T-cell (primary cell): ENCODE measurements at regions not wholly inside any gene's neighbourhood (a gene's known extent, or its start where the extent isn't known, plus 50 kb on each side); places are given as distances from the start of the nearest gene placed in this dataset.

ENCODE experiments used
- ATAC-seq, 4 experiments: fragments of 200-7000 bp in 3 of 4; fragments of 150-1000 bp in 1 of 4; cut with Tn5 transposase; replicated peaks in 1 of 4; 1 replicate in 3 of 4; 2 replicates in 1 of 4; pipeline ENCODE4 v1.10.0; 2021; ENCODE audit warnings: moderate library complexity in 3 of 4, mild to moderate bottlenecking in 2 of 4, moderate number of reproducible peaks in 1 of 4
- CTCF ChIA-PET, 2 donors: fragments of 300-600 bp; sonication (Branson Sonifier 250); formaldehyde crosslinking; loops; one replicate each; lab custom pipeline; 2022; ENCODE audit warnings: antibody characterized with exemption in 2 of 2; lab: Charles Lee
- POLR2A ChIA-PET, 2 donors: fragments of 300-600 bp; sonication (Branson Sonifier 250); formaldehyde crosslinking; loops; one replicate each; lab custom pipeline; 2022; ENCODE audit warnings: antibody characterized with exemption in 2 of 2; lab: Charles Lee
- DNase-seq, 35 experiments: peaks; one replicate each; pipeline versions ENCODE4 v3.0.0 to v3.0.0-alpha.2; 2013 to 2023
- H3K27ac ChIP-seq: one replicate; pipeline ENCODE4 v1.5.1; 2013; ENCODE audit warnings: low read length
- H3K27me3 ChIP-seq, 2 experiments: replicated peaks in 1 of 2; 1 replicate in 1 of 2; 2 replicates in 1 of 2; pipeline versions ENCODE4 v1.6.1 to v1.7.0; 2013; ENCODE audit warnings: low read length in 1 of 2, mixed read lengths in 1 of 2; ENCODE audit not compliant: control insufficient read depth in 2 of 2, insufficient read depth in 2 of 2; ENCODE audit errors: extremely low read depth in 1 of 2
- H3K36me3 ChIP-seq, 2 donors: 1 replicate in 1 of 2; 2 replicates in 1 of 2; pipeline versions ENCODE4 v1.6.1 to v1.7.0; 2013; ENCODE audit warnings: low read length in 1 of 2; ENCODE audit not compliant: control insufficient read depth in 2 of 2, insufficient read depth in 1 of 2; ENCODE audit errors: extremely low read depth in 1 of 2
- H3K4me1 ChIP-seq, 2 experiments: 1 replicate in 1 of 2; 2 replicates in 1 of 2; pipeline versions ENCODE4 v1.6.1 to v1.7.0; 2013; ENCODE audit warnings: low read length in 2 of 2, mixed read lengths in 1 of 2; ENCODE audit not compliant: insufficient read depth in 2 of 2, control insufficient read depth in 1 of 2; ENCODE audit errors: extremely low read depth in 1 of 2
- H3K4me3 ChIP-seq, 2 donors: 1 replicate in 1 of 2; 2 replicates in 1 of 2; pipeline versions ENCODE4 v1.5.1 to v1.7.0; 2013; ENCODE audit warnings: mild to moderate bottlenecking in 2 of 2, low read length in 1 of 2, moderate library complexity in 1 of 2; ENCODE audit not compliant: control insufficient read depth in 1 of 2; ENCODE audit errors: extremely low read depth in 1 of 2
- H3K9me3 ChIP-seq: 2 replicates; pipeline ENCODE4 v1.7.0; 2013
- H3K27ac Mint-ChIP-seq, 2 donors: one replicate each; pipeline ENCODE4 v1.8.0; 2020 to 2021; ENCODE audit warnings: mild to moderate bottlenecking in 2 of 2, mixed read lengths in 2 of 2
- H3K27me3 Mint-ChIP-seq, 2 donors: one replicate each; pipeline ENCODE4 v1.8.0; 2021 to 2022; ENCODE audit warnings: mixed read lengths in 2 of 2
- H3K36me3 Mint-ChIP-seq: one replicate; pipeline ENCODE4 v1.8.0; 2021; ENCODE audit warnings: mixed read lengths
- H3K4me1 Mint-ChIP-seq, 3 donors: one replicate each; pipeline ENCODE4 v1.8.0; 2020 to 2022; ENCODE audit warnings: mixed read lengths in 3 of 3, mild to moderate bottlenecking in 1 of 3
- H3K4me3 Mint-ChIP-seq, 3 donors: one replicate each; pipeline ENCODE4 v1.8.0; 2020 to 2022; ENCODE audit warnings: mild to moderate bottlenecking in 3 of 3, mixed read lengths in 3 of 3, moderate library complexity in 3 of 3
- H3K9me3 Mint-ChIP-seq, 3 donors: one replicate each; pipeline ENCODE4 v1.8.0; 2020 to 2022; ENCODE audit warnings: mixed read lengths in 3 of 3
- WGBS: methylation state at CpG from one replicate; pipeline ENCODE4 v1.1.5; 2013; ENCODE audit warnings: missing lambda C conversion rate; ENCODE audit not compliant: insufficient coverage; 5-methylcytosine and 5-hydroxymethylcytosine counted together

GRCh38 chr2:157085522-157085921 is 172.0 kb upstream of the GALNT5 start:
- no peaks in the 10 kb centered on the region for H3K4me1 ChIP-seq
- POLR2A ChIA-PET, result no interaction called here
- H3K4me3 ChIP-seq, result no peak overlapping the region
- no peak for ATAC-seq
- no peaks in the 10 kb centered on the region for H3K9me3 ChIP-seq
- H3K27me3 ChIP-seq, result no peaks in the 10 kb centered on the region
- Mint-ChIP-seq H3K4me3 (no peak overlapping the region), H3K4me1 (no peaks in the 10 kb centered on the region), H3K9me3 (no peaks in the 10 kb centered on the region), H3K36me3 (no peaks in the 10 kb centered on the region), H3K27ac (no peak overlapping the region), H3K27me3 (no peaks in the 10 kb centered on the region)
- DNase-seq, result no peak
- WGBS, result no CpG with 5 or more reads among the region's 1 CpG
- no peak overlapping the region for H3K27ac ChIP-seq
- H3K36me3 ChIP-seq, result no peaks in the 10 kb centered on the region
- CTCF ChIA-PET, result no interaction called here

GRCh38 chr2:157087373-157088002 is 170.0 kb upstream of the GALNT5 start:
- Histone ChIP-seq H3K4me1 (no peaks in the 10 kb centered on the region), H3K36me3 (no peaks in the 10 kb centered on the region), H3K9me3 (no peaks in the 10 kb centered on the region), H3K27me3 (no peaks in the 10 kb centered on the region), H3K27ac (no peak overlapping the region), H3K4me3 (no peak overlapping the region)
- no peaks in the 10 kb centered on the region for H3K27me3 Mint-ChIP-seq
- POLR2A ChIA-PET, result no interaction called here
- DNase-seq, result no peak
- no peaks in the 10 kb centered on the region for H3K36me3 Mint-ChIP-seq
- ATAC-seq, result no peak
- 81% methylated on average over 9 of the region's 13 CpGs for WGBS
- no peak overlapping the region for H3K27ac Mint-ChIP-seq
- no peaks in the 10 kb centered on the region for H3K4me1 Mint-ChIP-seq
- CTCF ChIA-PET, result no interaction called here
- H3K9me3 Mint-ChIP-seq, result no peaks in the 10 kb centered on the region
- no peak overlapping the region for H3K4me3 Mint-ChIP-seq

- Histone ChIP-seq H3K4me1 (no peaks in the 10 kb centered on the region), H3K27ac (no peak overlapping the region), H3K9me3 (no peaks in the 10 kb centered on the region), H3K36me3 (no peaks in the 10 kb centered on the region), H3K27me3 (no peaks in the 10 kb centered on the region), H3K4me3 (no peak overlapping the region)
- no peak for DNase-seq
- CTCF ChIA-PET, result no interaction called here
- ATAC-seq, result no peak
- H3K27ac Mint-ChIP-seq, result no peak overlapping the region
- no peaks in the 10 kb centered on the region for H3K36me3 Mint-ChIP-seq
- no peaks in the 10 kb centered on the region for H3K27me3 Mint-ChIP-seq
- H3K4me3 Mint-ChIP-seq, result no peak overlapping the region
- no peaks in the 10 kb centered on the region for H3K9me3 Mint-ChIP-seq
- H3K4me1 Mint-ChIP-seq, result no peaks in the 10 kb centered on the region
- POLR2A ChIA-PET, result no interaction called here
- no CpG with 5 or more reads among the region's 3 CpGs for WGBS
Measured at GRCh38 chr2:157093666-157094065, 163.8 kb upstream of the GALNT5 start.

- H3K4me1 ChIP-seq, result no peaks in the 10 kb centered on the region
- no peaks in the 10 kb centered on the region for H3K27me3 ChIP-seq
- H3K9me3 ChIP-seq, result no peaks in the 10 kb centered on the region
- Mint-ChIP-seq H3K27ac (no peak overlapping the region), H3K27me3 (peaks cover 0 to 4% of the 10 kb centered on the region in 2 donors), H3K4me3 (no peak overlapping the region), H3K4me1 (no peaks in the 10 kb centered on the region), H3K36me3 (no peaks in the 10 kb centered on the region), H3K9me3 (peaks cover 8 to 25% (median 20%) of the 10 kb centered on the region in 3 donors)
- ChIA-PET CTCF (interaction anchor here in 1 of 2 donors (0.6 kb wide), 1 partner anchor 1398 kb away, joined by 3 read pairs; no protein-coding TSS in a partner anchor), POLR2A (no interaction called here)
- WGBS, result no CpG with 5 or more reads among the region's 1 CpG
- no peak overlapping the region for H3K27ac ChIP-seq
- DNase-seq, result no peak
- no peaks in the 10 kb centered on the region for H3K36me3 ChIP-seq
- no peak overlapping the region for H3K4me3 ChIP-seq
- ATAC-seq, result no peak
Measured at GRCh38 chr2:157105372-157105771, 152.1 kb upstream of the GALNT5 start.

GRCh38 chr2:157106950-157107349 is 150.6 kb upstream of the GALNT5 start:
- ATAC-seq, result no peak
- H3K27me3 Mint-ChIP-seq, result peaks cover 0 to 1% of the 10 kb centered on the region in 2 donors

GRCh38 chr2:157107460-157107859 is 150.0 kb upstream of the GALNT5 start:
- no CpG with 5 or more reads among the region's 1 CpG for WGBS
- Mint-ChIP-seq H3K4me3 (no peak overlapping the region), H3K27me3 (no peaks in the 10 kb centered on the region), H3K4me1 (no peaks in the 10 kb centered on the region), H3K27ac (no peak overlapping the region), H3K9me3 (peaks cover 11 to 35% (median 26%) of the 10 kb centered on the region in 3 donors), H3K36me3 (no peaks in the 10 kb centered on the region)
- ATAC-seq (no peak), DNase-seq (no peak)
- no peak overlapping the region for H3K4me3 ChIP-seq
- CTCF ChIA-PET, result no interaction called here
- no peaks in the 10 kb centered on the region for H3K36me3 ChIP-seq
- H3K4me1 ChIP-seq, result no peaks in the 10 kb centered on the region
- POLR2A ChIA-PET, result no interaction called here
- no peaks in the 10 kb centered on the region for H3K9me3 ChIP-seq
- no peak overlapping the region for H3K27ac ChIP-seq
- H3K27me3 ChIP-seq, result no peaks in the 10 kb centered on the region

More at GRCh38 chr2:157106950-157107349, 150.6 kb upstream of the GALNT5 start:
- Mint-ChIP-seq H3K27ac (no peak overlapping the region), H3K4me1 (no peaks in the 10 kb centered on the region), H3K36me3 (no peaks in the 10 kb centered on the region), H3K9me3 (peaks cover 10 to 36% (median 26%) of the 10 kb centered on the region in 3 donors), H3K4me3 (no peak overlapping the region)
- Histone ChIP-seq H3K36me3 (no peaks in the 10 kb centered on the region), H3K27ac (no peak overlapping the region), H3K4me1 (no peaks in the 10 kb centered on the region), H3K4me3 (no peak overlapping the region), H3K9me3 (no peaks in the 10 kb centered on the region), H3K27me3 (no peaks in the 10 kb centered on the region)
- CTCF ChIA-PET, result no interaction called here
- WGBS, result no CpG with 5 or more reads among the region's 1 CpG
- no peak for DNase-seq
- POLR2A ChIA-PET, result no interaction called here
